HepG2 (cell line): ENCODE measurements at regions not wholly inside any gene's neighbourhood (a gene's known extent, or its start where the extent isn't known, plus 50 kb on each side); places are given as distances from the start of the nearest gene placed in this dataset.

Source experiments
- ATAC-seq: fragments of 200-7000 bp; cut with Tn5 transposase; 3 replicates; pipeline ENCODE4 v1.9.1; 2020; ENCODE audit warnings: mild to moderate bottlenecking, moderate library complexity
- BruUV-seq: library from RNA; stranded (reverse); fragments of 400-500 nt; replicated peaks from 2 replicates; lab custom pipeline; 2021; lab: Mats Ljungman, UMichigan
- CTCF ChIA-PET: fragments of 300-600 bp; formaldehyde crosslinking; extraction: SDS; loops from one replicate; lab custom pipeline; 2021; ENCODE audit warnings: low total read pairs, inconsistent platforms, low intra/inter-chr PET ratio; lab: Yijun Ruan, JAX
- POLR2A ChIA-PET: fragments of 350-600 bp; sonication (Branson Sonifier 250); formaldehyde crosslinking; loops from one replicate; lab custom pipeline; 2020; ENCODE audit warnings: antibody characterized with exemption, inconsistent platforms; lab: Yijun Ruan, JAX
- DNase-seq: peaks from one replicate; pipeline ENCODE4 v3.0.0-alpha.2; 2015; ENCODE audit warnings: low spot score
- FAIRE-seq: peaks from 3 replicates; lab custom pipeline; 2011; peaks lifted over from hg19 to GRCh38; lab: Jason Lieb, UNC
- H2AFZ ChIP-seq: one replicate; pipeline ENCODE4 v1.6.1; 2011; ENCODE audit warnings: low read length, inconsistent platforms
- H3K27ac ChIP-seq: fragments of 300-600 bp; 3 replicates; pipeline ENCODE4 v1.8.0; 2011; ENCODE audit warnings: mixed run types, mild to moderate bottlenecking, mixed read lengths, low read length, inconsistent platforms; ENCODE audit not compliant: insufficient read depth; ENCODE audit errors: extremely low read length
- H3K27me3 ChIP-seq, 2 experiments: fragments of 200-600 bp in 1 of 2; 2 replicates in 1 of 2; 3 replicates in 1 of 2; pipeline versions ENCODE4 v1.6.0 to v1.8.0; 2011; ENCODE audit warnings: low read length in 2 of 2, mild to moderate bottlenecking in 2 of 2, moderate library complexity in 2 of 2, inconsistent platforms in 1 of 2; ENCODE audit not compliant: insufficient read depth in 2 of 2, control insufficient read depth in 1 of 2
- H3K36me3 ChIP-seq, 2 experiments: fragments of 200-600 bp in 1 of 2; replicated peaks in 1 of 2; 2 replicates in 1 of 2; 3 replicates in 1 of 2; pipeline versions ENCODE4 v1.5.1 to v1.8.0; 2011; ENCODE audit warnings: low read length in 2 of 2, inconsistent platforms in 1 of 2; ENCODE audit not compliant: insufficient read depth in 2 of 2, control insufficient read depth in 1 of 2
- H3K4me1 ChIP-seq: 2 replicates; pipeline ENCODE4 v1.5.1; 2012; ENCODE audit warnings: low read length, inconsistent platforms; ENCODE audit not compliant: insufficient read depth
- H3K4me2 ChIP-seq: 2 replicates; pipeline ENCODE4 v1.6.0; 2011; ENCODE audit warnings: low read depth, low read length, inconsistent platforms
- H3K4me3 ChIP-seq, 3 experiments: fragments of 200-600 bp in 1 of 3; sonication (generic), shearing (Covaris generic) in 1 of 3; replicated peaks in 1 of 3; 2 replicates each; pipeline ENCODE4 v1.5.1; 2011 to 2016; ENCODE audit warnings: low read length in 3 of 3, inconsistent platforms in 2 of 3, low read depth in 2 of 3, mild to moderate bottlenecking in 2 of 3, control low read depth in 1 of 3, mixed read lengths in 1 of 3; ENCODE audit not compliant: insufficient read depth in 1 of 3
- H3K79me2 ChIP-seq: one replicate; pipeline ENCODE4 v1.6.1; 2011; ENCODE audit warnings: low read length, inconsistent platforms; ENCODE audit not compliant: insufficient read depth
- H3K9ac ChIP-seq: 2 replicates; pipeline ENCODE4 v1.6.0; 2011; ENCODE audit warnings: mild to moderate bottlenecking, low read depth, low read length, inconsistent platforms; ENCODE audit not compliant: insufficient read depth
- H3K9me3 ChIP-seq: 2 replicates; pipeline ENCODE4 v1.5.1; 2012; ENCODE audit warnings: mild to moderate bottlenecking, low read length
- H4K20me1 ChIP-seq: 2 replicates; pipeline ENCODE4 v1.6.0; 2011; ENCODE audit warnings: inconsistent platforms, mild to moderate bottlenecking, low read length, moderate library complexity; ENCODE audit not compliant: insufficient read depth
- GLI4 ChIP-seq: sonication (generic); formaldehyde crosslinking; IDR thresholded peaks from 2 replicates; pipeline ENCODE4 v1.5.1; 2020; ENCODE audit warnings: missing genetic modification reagents, mild to moderate bottlenecking, moderate library complexity, borderline replicate concordance
- HMGA1 ChIP-seq: sonication (generic); formaldehyde crosslinking; conservative IDR thresholded peaks from 2 replicates; pipeline ENCODE4 v1.4.0; 2020; ENCODE audit warnings: missing genetic modification reagents
- LRRFIP1 ChIP-seq: sonication (generic); formaldehyde crosslinking; conservative IDR thresholded peaks from 2 replicates; pipeline ENCODE4 v1.4.0; 2020; ENCODE audit warnings: missing genetic modification reagents
- MEF2D ChIP-seq: sonication (generic); formaldehyde crosslinking; IDR thresholded peaks from 2 replicates; pipeline ENCODE4 v1.5.1; 2020; ENCODE audit warnings: mild to moderate bottlenecking, missing genetic modification reagents
- NCOR1 ChIP-seq: fragments of 200-600 bp; sonication (generic); IDR thresholded peaks from 2 replicates; pipeline ENCODE4 v1.7.0; 2017; ENCODE audit warnings: antibody characterized with exemption, low read length, borderline replicate concordance
- PCBP1 ChIP-seq: fragments of 200-400 bp; formaldehyde crosslinking; IDR thresholded peaks from 2 replicates; pipeline ENCODE4 v1.6.1; 2017; ENCODE audit warnings: mild to moderate bottlenecking, low read depth, low read length, borderline replicate concordance
- SRSF4 ChIP-seq: fragments of 200-400 bp; formaldehyde crosslinking; IDR thresholded peaks from one replicate; pipeline ENCODE4 v1.6.1; 2018; ENCODE audit warnings: mild to moderate bottlenecking, low read depth, low read length, moderate library complexity; ENCODE audit not compliant: poor library complexity, severe bottlenecking
- TAF1 ChIP-seq: sonication (generic); formaldehyde crosslinking; IDR thresholded peaks from 2 replicates; pipeline ENCODE4 v1.4.0; 2020; ENCODE audit warnings: missing genetic modification reagents
- TSC22D2 ChIP-seq: sonication (generic); formaldehyde crosslinking; IDR thresholded peaks from 2 replicates; pipeline ENCODE4 v1.5.1; 2020; ENCODE audit warnings: missing genetic modification reagents, mild to moderate bottlenecking, borderline replicate concordance
- U2AF2 ChIP-seq: fragments of 200-400 bp; formaldehyde crosslinking; IDR thresholded peaks from 2 replicates; pipeline ENCODE4 v1.6.1; 2017; ENCODE audit warnings: low read depth, mild to moderate bottlenecking, low read length
- YY1 ChIP-seq: IDR thresholded peaks from 2 replicates; pipeline ENCODE4 v1.6.1; 2011; ENCODE audit warnings: low read length, low read depth, moderate library complexity, mild to moderate bottlenecking; ENCODE audit not compliant: insufficient read depth, insufficient replicate concordance
- ZFP36L2 ChIP-seq: sonication (generic); formaldehyde crosslinking; IDR thresholded peaks from 2 replicates; pipeline ENCODE4 v1.4.0; 2020; ENCODE audit warnings: missing genetic modification reagents
- ZNF124 ChIP-seq: sonication (generic); formaldehyde crosslinking; IDR thresholded peaks from 2 replicates; pipeline ENCODE4 v1.4.0; 2020; ENCODE audit warnings: missing genetic modification reagents
- ZNF282 ChIP-seq: fragments of 450-650 bp; IDR thresholded peaks from 2 replicates; pipeline ENCODE4 v1.6.1; 2018; ENCODE audit not compliant: partially characterized antibody
- WGBS: methylation state at CpG from one replicate; pipeline ENCODE4 v1.1.6; 2017; ENCODE audit warnings: low lambda C conversion rate; 5-methylcytosine and 5-hydroxymethylcytosine counted together
- in situ Hi-C: cut with HindIII; loops from 2 replicates; pipeline ENCODE4 v1.10.0; 2017; ENCODE audit warnings: low pct_unique_long_range_greater_than_20kb; ENCODE audit not compliant: extremely low pct_ligation_motif_present
- intact Hi-C: fragments of 100-400 bp; cut with micrococcal nuclease; formaldehyde crosslinking; loops from one replicate; pipeline ENCODE4 v1.10.0; 2022; ENCODE audit not compliant: unreplicated experiment
- TF ChIP-seq, protein P1 (sequence below), 2 experiments: sonication (generic) in 1 of 2; formaldehyde crosslinking in 1 of 2; IDR thresholded peaks; 2 replicates each; pipeline versions ENCODE4 v1.6.1 to v1.9.0; 2014 to 2022; ENCODE audit warnings: antibody characterized with exemption in 1 of 2, borderline replicate concordance in 1 of 2, inconsistent platforms in 1 of 2, low read depth in 1 of 2, missing genetic modification reagents in 1 of 2

DNA sequence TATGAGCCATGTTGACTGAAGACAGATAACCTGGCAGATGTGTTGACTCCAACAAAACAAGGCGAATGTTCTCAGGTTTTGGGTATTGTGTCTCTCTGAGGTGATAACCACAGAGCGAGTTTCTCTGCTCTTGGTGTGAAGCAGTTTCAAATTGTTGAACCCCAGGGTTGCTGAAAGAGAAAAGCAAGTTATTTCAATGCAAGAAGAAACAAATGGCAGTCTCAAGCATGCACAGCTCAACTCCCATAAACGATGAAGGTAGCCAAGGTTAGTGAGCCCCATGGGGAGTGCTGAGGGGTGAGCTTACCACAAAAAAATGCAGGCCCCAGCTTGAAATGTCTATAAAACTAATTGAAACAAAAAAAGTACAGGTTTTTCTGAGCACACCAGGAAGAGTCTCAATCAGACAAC is 220.8 kb upstream of the DAPK1 start (continued):
- TF ChIP-seq, protein P1, sequence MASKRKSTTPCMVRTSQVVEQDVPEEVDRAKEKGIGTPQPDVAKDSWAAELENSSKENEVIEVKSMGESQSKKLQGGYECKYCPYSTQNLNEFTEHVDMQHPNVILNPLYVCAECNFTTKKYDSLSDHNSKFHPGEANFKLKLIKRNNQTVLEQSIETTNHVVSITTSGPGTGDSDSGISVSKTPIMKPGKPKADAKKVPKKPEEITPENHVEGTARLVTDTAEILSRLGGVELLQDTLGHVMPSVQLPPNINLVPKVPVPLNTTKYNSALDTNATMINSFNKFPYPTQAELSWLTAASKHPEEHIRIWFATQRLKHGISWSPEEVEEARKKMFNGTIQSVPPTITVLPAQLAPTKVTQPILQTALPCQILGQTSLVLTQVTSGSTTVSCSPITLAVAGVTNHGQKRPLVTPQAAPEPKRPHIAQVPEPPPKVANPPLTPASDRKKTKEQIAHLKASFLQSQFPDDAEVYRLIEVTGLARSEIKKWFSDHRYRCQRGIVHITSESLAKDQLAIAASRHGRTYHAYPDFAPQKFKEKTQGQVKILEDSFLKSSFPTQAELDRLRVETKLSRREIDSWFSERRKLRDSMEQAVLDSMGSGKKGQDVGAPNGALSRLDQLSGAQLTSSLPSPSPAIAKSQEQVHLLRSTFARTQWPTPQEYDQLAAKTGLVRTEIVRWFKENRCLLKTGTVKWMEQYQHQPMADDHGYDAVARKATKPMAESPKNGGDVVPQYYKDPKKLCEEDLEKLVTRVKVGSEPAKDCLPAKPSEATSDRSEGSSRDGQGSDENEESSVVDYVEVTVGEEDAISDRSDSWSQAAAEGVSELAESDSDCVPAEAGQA (IDR thresholded peaks at IDR 0.05; ENCODE audit: low read depth): no peak
- TF ChIP-seq, protein P1 (CRISPR knock-in tag; IDR thresholded peaks at IDR 0.05; ENCODE audit: borderline replicate concordance): no peak
- TF ChIP-seq TAF1 (CRISPR knock-in tag) (no peak), ZNF282 (no peak), PCBP1 (no peak), ZNF124 (CRISPR knock-in tag) (no peak)

DNA sequence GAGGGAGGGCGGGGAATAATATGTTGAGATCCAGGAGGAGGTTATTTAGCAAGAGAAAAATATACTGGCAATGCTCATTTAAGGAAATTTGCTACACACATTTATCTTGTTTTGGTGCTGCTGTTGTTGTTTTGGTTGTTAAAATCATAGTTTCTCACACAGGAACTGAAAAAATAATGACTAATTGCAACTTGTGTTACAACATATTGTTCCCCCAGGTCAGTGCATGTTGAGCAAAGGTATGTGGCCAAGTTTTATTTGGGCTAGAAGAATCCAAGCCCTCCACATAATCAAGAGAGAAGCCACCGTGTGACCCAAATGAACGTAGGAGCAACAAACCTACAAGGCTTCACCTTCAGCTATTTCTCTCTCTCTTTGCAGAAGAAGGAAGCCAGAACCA is 220.3 kb upstream of the DAPK1 start:
- in situ Hi-C loops: no loop called here
- ChIA-PET CTCF (no interaction called here), POLR2A (no interaction called here)
- Histone ChIP-seq H3K79me2 (no peaks in the 10 kb centered on the region), H3K4me2 (no peak overlapping the region), H3K4me3 (no peak overlapping the region), H3K36me3 (no peaks in the 10 kb centered on the region), H3K4me1 (no peaks in the 10 kb centered on the region), H3K27me3 (no peaks in the 10 kb centered on the region), H3K27ac (no peak overlapping the region), H4K20me1 (no peaks in the 10 kb centered on the region), H3K9me3 (no peaks in the 10 kb centered on the region), H3K9ac (no peak overlapping the region), H2AFZ (no peak overlapping the region)
- FAIRE-seq (no peak), DNase-seq (no peak), ATAC-seq (no peak)
- intact Hi-C loops: no loop called here
- WGBS: 9% methylated on average over 3 of the region's 3 CpGs
- BruUV-seq: no TSS peak
- TF ChIP-seq SRSF4: no peak
- no peak for TF ChIP-seq YY1
- TF ChIP-seq HMGA1 (CRISPR knock-in tag): no peak
- TF ChIP-seq NCOR1: no peak
- TF ChIP-seq ZFP36L2 (CRISPR knock-in tag): no peak
- TF ChIP-seq MEF2D (CRISPR knock-in tag): no peak
- TF ChIP-seq LRRFIP1: no peak
- TF ChIP-seq U2AF2: no peak
- no peak for TF ChIP-seq TSC22D2
- TF ChIP-seq GLI4 (CRISPR knock-in tag): no peak
